H1 (cell line): ENCODE measurements at regions not wholly inside any gene's neighbourhood (a gene's known extent, or its start where the extent isn't known, plus 50 kb on each side); places are given as distances from the start of the nearest gene placed in this dataset.

Experiments
- BRCA1 ChIP-seq: IDR thresholded peaks from 2 replicates; pipeline ENCODE4 v1.6.1; 2012; ENCODE audit warnings: low read depth, low read length, improper control_type of control experiment
- NRF1 ChIP-seq: IDR thresholded peaks from 2 replicates; pipeline ENCODE4 v1.6.1; 2011; ENCODE audit warnings: mild to moderate bottlenecking, low read depth, low read length, improper control_type of control experiment
- POLR2A ChIP-seq, 2 experiments: IDR thresholded peaks; 1 replicate in 1 of 2; 2 replicates in 1 of 2; pipeline ENCODE4 v1.6.1; 2011; ENCODE audit warnings: low read depth in 2 of 2, low read length in 2 of 2, mild to moderate bottlenecking in 2 of 2; ENCODE audit errors: control extremely low read depth in 1 of 2
- POU5F1 ChIP-seq: IDR thresholded peaks from 2 replicates; pipeline ENCODE4 v1.6.1; 2011; ENCODE audit warnings: low read depth, mild to moderate bottlenecking, low read length, moderate library complexity
- RBBP5 ChIP-seq: IDR thresholded peaks from 2 replicates; pipeline ENCODE4 v1.7.1; 2012; ENCODE audit warnings: low read depth, mild to moderate bottlenecking, inconsistent platforms, low read length, moderate library complexity, borderline replicate concordance
- SIRT6 ChIP-seq: IDR thresholded peaks from one replicate; pipeline ENCODE4 v1.7.1; 2012; ENCODE audit warnings: low read length, inconsistent platforms
- TF ChIP-seq, protein P1 (sequence below): IDR thresholded peaks from 2 replicates; pipeline ENCODE4 v1.6.1; 2012; ENCODE audit warnings: inconsistent platforms

DNA sequence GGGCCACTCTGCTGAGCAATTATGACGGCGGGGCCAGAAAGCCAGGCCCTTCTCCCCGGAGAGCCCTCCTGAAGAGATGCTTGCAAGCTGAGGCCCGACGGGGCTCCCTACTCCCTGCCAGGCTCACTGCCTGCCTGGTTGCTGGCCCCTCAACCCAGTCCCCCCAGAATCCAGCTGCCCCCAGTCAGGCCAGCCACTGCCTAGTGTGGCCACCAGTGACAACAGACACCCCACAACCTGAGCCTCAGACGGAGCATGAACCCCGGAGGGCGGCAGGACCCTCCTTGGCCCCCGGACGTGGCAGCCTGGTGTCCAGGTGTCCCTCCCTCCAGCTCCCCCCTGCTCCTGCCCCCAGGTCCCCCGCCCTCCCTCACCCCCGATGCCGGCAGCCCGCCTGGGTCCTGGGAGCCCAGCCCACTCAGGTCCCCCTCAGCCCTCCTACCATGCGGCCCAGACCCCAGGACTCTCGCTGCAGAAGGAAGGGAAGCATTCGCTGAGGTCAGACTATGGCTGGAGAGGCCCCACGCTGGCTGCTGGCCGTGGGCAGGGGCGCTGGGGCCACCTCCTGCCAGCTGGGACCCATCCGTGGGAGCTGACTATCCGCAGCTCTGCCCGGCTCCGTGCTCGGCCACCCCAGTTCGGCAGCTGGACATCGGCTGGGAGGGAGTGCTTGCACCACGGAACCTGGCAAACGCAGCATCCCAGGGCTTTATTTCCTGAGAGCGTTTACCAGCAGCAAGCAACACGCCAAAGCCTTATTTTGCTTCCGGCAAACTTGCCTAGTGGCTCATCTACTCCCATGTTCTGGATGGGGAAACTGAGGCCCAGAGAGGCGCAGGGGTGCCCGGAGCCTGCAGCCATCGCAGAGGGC is 89.8 kb downstream of the UNCX start (continued):
- TF ChIP-seq, protein P1, sequence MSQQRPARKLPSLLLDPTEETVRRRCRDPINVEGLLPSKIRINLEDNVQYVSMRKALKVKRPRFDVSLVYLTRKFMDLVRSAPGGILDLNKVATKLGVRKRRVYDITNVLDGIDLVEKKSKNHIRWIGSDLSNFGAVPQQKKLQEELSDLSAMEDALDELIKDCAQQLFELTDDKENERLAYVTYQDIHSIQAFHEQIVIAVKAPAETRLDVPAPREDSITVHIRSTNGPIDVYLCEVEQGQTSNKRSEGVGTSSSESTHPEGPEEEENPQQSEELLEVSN, result no peak
- no peak for TF ChIP-seq BRCA1
- no peak for TF ChIP-seq RBBP5
- no peak for TF ChIP-seq SIRT6
- TF ChIP-seq NRF1, result no peak
- TF ChIP-seq POU5F1, result no peak
- no peak for TF ChIP-seq POLR2A (IDR thresholded peaks at IDR 0.05; ENCODE audit: control extremely low read depth in 1 of 2, low read depth in 2 of 2, low read length in 2 of 2)
